ENCODE measurements at regions not wholly inside any gene's neighbourhood (a gene's known extent, or its start where the extent isn't known, plus 50 kb on each side); places are given as distances from the start of the nearest gene placed in this dataset.

- ATAC-seq (ENCODE audit: insufficient read depth, low FRiP score): peak; percentile 39
- no peaks in the 10 kb centered on the region for H3K9me3 ChIP-seq (ENCODE audit: control insufficient read depth in 4 of 4, insufficient read depth in 3 of 4, low read length in 3 of 4)
- H3K27ac ChIP-seq (ENCODE audit: low read depth in 1 of 2, low read length in 1 of 2): no peak overlapping the region
- H3K9ac ChIP-seq (ENCODE audit: insufficient read depth in 1 of 2, low read length in 2 of 2): no peak overlapping the region
- H3K27me3 ChIP-seq (ENCODE audit: control insufficient read depth in 3 of 3, insufficient read depth in 3 of 3, low read length in 2 of 3): no peaks in the 10 kb centered on the region
- DNase-seq: no peak
- TF ChIP-seq, protein P1, sequence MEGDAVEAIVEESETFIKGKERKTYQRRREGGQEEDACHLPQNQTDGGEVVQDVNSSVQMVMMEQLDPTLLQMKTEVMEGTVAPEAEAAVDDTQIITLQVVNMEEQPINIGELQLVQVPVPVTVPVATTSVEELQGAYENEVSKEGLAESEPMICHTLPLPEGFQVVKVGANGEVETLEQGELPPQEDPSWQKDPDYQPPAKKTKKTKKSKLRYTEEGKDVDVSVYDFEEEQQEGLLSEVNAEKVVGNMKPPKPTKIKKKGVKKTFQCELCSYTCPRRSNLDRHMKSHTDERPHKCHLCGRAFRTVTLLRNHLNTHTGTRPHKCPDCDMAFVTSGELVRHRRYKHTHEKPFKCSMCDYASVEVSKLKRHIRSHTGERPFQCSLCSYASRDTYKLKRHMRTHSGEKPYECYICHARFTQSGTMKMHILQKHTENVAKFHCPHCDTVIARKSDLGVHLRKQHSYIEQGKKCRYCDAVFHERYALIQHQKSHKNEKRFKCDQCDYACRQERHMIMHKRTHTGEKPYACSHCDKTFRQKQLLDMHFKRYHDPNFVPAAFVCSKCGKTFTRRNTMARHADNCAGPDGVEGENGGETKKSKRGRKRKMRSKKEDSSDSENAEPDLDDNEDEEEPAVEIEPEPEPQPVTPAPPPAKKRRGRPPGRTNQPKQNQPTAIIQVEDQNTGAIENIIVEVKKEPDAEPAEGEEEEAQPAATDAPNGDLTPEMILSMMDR (IDR thresholded peaks at IDR 0.05; ENCODE audit: control extremely low read depth, extremely low read depth): no peak
- H3K36me3 ChIP-seq (ENCODE audit: control insufficient read depth in 4 of 4, insufficient read depth in 4 of 4, low read length in 4 of 4): peaks cover 0 to 2% (median 0%) of the 10 kb centered on the region in 4 donors
- no peak overlapping the region for H3K4me3 ChIP-seq
- 34 to 68% methylated on average over 2 of the region's 2 CpGs for WGBS, 2 donors
- no peaks in the 10 kb centered on the region for H3K4me1 ChIP-seq (ENCODE audit: control insufficient read depth in 5 of 5, insufficient read depth in 5 of 5, low read length in 5 of 5)
These were observed 211.7 kb upstream of the PTGFR start for GRCh38 chr1:78279051-78279450.

- 69 to 81% methylated on average over 2 of the region's 2 CpGs for WGBS, 2 donors
- H3K27me3 ChIP-seq (ENCODE audit: control insufficient read depth in 3 of 3, insufficient read depth in 3 of 3, low read length in 2 of 3): no peaks in the 10 kb centered on the region
- peaks cover 0 to 1% (median 0%) of the 10 kb centered on the region in 4 donors for H3K36me3 ChIP-seq (ENCODE audit: control insufficient read depth in 4 of 4, insufficient read depth in 4 of 4, low read length in 4 of 4)
- no peaks in the 10 kb centered on the region for H3K4me1 ChIP-seq (ENCODE audit: control insufficient read depth in 5 of 5, insufficient read depth in 5 of 5, low read length in 5 of 5)
- no peaks in the 10 kb centered on the region for H3K9me3 ChIP-seq (ENCODE audit: control insufficient read depth in 4 of 4, insufficient read depth in 3 of 4, low read length in 3 of 4)
- H3K9ac ChIP-seq (ENCODE audit: insufficient read depth in 1 of 2, low read length in 2 of 2): no peak overlapping the region
- no peak overlapping the region for H3K4me3 ChIP-seq
- H3K27ac ChIP-seq (ENCODE audit: low read depth in 1 of 2, low read length in 1 of 2): no peak overlapping the region
- TF ChIP-seq, protein P1 (IDR thresholded peaks at IDR 0.05; ENCODE audit: control extremely low read depth, extremely low read depth): no peak
- ATAC-seq (ENCODE audit: insufficient read depth, low FRiP score) (no peak), DNase-seq (no peak)
These were observed 210.1 kb upstream of the PTGFR start for GRCh38 chr1:78280626-78281025.

DNA sequence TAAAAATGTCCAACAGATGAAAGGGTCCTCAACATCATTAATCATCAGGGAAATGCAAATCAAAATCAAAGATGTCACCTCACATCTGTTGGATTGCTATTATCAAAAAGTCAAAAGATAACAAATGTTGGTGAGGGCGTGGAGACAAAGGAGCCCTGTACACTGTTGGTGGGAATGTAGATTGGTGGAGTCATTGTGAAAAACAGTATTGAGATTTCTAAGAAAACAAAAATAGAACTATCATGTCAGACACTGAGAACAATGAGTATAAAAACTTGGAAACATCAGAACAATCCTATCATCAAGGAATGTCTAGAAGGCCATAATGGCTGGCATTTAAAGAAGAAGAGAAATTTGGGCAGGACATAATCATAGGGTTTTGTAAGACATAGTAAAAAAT lies 209.2 kb upstream of the PTGFR start:
- no peaks in the 10 kb centered on the region for H3K27me3 ChIP-seq (ENCODE audit: control insufficient read depth in 3 of 3, insufficient read depth in 3 of 3, low read length in 2 of 3)
- no peaks in the 10 kb centered on the region for H3K36me3 ChIP-seq (ENCODE audit: control insufficient read depth in 4 of 4, insufficient read depth in 4 of 4, low read length in 4 of 4)
- no peak overlapping the region for H3K27ac ChIP-seq (ENCODE audit: low read depth in 1 of 2, low read length in 1 of 2)
- TF ChIP-seq, protein P1 (IDR thresholded peaks at IDR 0.05; ENCODE audit: control extremely low read depth, extremely low read depth): no peak
- H3K4me3 ChIP-seq: no peak overlapping the region
- ATAC-seq (ENCODE audit: insufficient read depth, low FRiP score): no peak
- no peaks in the 10 kb centered on the region for H3K9me3 ChIP-seq (ENCODE audit: control insufficient read depth in 4 of 4, insufficient read depth in 3 of 4, low read length in 3 of 4)
- no peak for DNase-seq
- no peak overlapping the region for H3K9ac ChIP-seq (ENCODE audit: insufficient read depth in 1 of 2, low read length in 2 of 2)
- WGBS, 2 donors: 80 to 85% methylated on average over 1 of the region's 1 CpG
- no peaks in the 10 kb centered on the region for H3K4me1 ChIP-seq (ENCODE audit: control insufficient read depth in 5 of 5, insufficient read depth in 5 of 5, low read length in 5 of 5)

DNA sequence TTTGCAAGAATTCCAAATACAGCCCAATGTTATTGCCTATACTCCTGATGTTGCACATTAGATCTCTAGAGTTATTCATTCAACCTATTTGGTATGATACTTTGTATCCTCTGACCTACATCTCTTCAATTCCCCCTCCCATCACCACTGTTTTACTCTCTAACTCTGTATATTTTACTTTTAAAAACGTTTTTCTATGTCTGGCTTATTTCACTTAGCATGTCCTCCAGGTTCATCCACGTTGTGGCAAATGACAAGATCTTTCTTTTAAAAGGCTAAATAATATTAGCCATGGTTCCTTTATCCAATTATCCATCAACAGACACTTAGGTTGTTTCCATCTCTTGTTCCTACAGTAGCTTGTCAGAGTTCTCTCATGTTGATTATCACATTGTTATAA lies 207.1 kb upstream of the PTGFR start:
- WGBS, 2 donors: 36 to 43% methylated on average over 2 of the region's 2 CpGs

More for the DNA sequence above, 207.1 kb upstream of the PTGFR start:
- Histone ChIP-seq H3K4me3 (no peak overlapping the region), H3K27me3 (ENCODE audit: control insufficient read depth in 3 of 3, insufficient read depth in 3 of 3, low read length in 2 of 3) (no peaks in the 10 kb centered on the region), H3K4me1 (ENCODE audit: control insufficient read depth in 5 of 5, insufficient read depth in 5 of 5, low read length in 5 of 5) (no peaks in the 10 kb centered on the region), H3K9me3 (ENCODE audit: control insufficient read depth in 4 of 4, insufficient read depth in 3 of 4, low read length in 3 of 4) (no peaks in the 10 kb centered on the region), H3K27ac (ENCODE audit: low read depth in 1 of 2, low read length in 1 of 2) (no peak overlapping the region), H3K36me3 (ENCODE audit: control insufficient read depth in 4 of 4, insufficient read depth in 4 of 4, low read length in 4 of 4) (no peaks in the 10 kb centered on the region), H3K9ac (ENCODE audit: insufficient read depth in 1 of 2, low read length in 2 of 2) (no peak overlapping the region)
- TF ChIP-seq, protein P1 (IDR thresholded peaks at IDR 0.05; ENCODE audit: control extremely low read depth, extremely low read depth): no peak
- DNase-seq (no peak), ATAC-seq (ENCODE audit: insufficient read depth, low FRiP score) (no peak)
